ENCODE measurements at regions not wholly inside any gene's neighbourhood (a gene's known extent, or its start where the extent isn't known, plus 50 kb on each side); places are given as distances from the start of the nearest gene placed in this dataset.

DNA sequence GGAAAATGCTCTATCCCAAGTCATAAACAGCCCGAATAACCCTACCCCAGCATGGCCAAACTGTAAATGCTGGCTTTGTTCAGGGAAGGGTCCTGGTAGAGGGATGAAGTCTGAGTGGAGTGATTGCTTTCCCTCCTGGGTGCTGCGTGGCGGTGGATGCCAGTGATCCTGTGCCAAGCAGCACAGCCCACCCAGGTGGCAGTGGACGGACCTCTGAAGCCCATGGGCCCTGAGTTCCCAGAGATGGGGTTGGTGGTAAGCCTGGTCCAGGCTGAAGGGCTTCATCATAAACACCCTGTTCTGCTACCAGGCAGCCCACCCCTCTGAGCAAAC is 69.3 kb upstream of the ITGA11 start:
- TF ChIP-seq EZH2 (IDR thresholded peaks at IDR 0.05): no peak
- no peak for TF ChIP-seq POLR2AphosphoS5 (IDR thresholded peaks at IDR 0.05; ENCODE audit: borderline replicate concordance, low read depth, low read length)

Data from SK-N-MC (cell line).